ENCODE measurements at regions not wholly inside any gene's neighbourhood (a gene's known extent, or its start where the extent isn't known, plus 50 kb on each side); places are given as distances from the start of the nearest gene placed in this dataset.

DNA sequence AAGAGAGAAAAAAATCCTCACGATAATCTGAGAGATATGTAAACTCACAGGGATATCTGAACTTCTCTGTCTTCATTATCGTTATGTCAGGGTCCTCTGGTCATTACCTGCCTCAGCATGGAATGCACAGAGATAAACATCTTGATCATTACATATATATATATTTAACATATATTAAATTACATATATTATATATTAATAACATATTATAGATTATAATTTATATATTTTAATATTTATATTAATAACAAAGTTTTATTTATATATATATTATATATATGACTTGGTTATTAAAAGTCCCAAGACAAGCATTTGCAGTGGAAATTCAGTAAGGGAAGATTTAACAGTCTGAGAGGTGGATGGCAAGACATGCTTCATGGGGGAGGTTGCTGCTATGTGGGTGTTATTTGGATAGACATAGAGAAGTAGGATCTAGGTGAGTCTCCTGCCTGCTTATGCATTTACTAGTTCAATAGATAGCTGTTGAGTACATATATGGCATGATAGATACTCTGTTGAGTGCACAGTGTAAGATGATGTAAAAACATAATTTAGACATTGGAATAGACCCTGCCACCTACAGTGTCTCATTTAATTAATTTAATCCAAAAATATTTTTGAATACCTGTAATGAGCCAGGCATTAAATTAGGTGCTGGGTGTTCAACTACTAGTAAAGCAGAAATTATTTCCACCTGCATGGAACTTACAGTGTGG, 255.2 kb downstream of the RAD51AP2 start:
- H3K4me1 ChIP-seq = no peaks in the 10 kb centered on the region
- TF ChIP-seq POLR2A (IDR thresholded peaks at IDR 0.05) = no peak
- TF ChIP-seq, protein P1, sequence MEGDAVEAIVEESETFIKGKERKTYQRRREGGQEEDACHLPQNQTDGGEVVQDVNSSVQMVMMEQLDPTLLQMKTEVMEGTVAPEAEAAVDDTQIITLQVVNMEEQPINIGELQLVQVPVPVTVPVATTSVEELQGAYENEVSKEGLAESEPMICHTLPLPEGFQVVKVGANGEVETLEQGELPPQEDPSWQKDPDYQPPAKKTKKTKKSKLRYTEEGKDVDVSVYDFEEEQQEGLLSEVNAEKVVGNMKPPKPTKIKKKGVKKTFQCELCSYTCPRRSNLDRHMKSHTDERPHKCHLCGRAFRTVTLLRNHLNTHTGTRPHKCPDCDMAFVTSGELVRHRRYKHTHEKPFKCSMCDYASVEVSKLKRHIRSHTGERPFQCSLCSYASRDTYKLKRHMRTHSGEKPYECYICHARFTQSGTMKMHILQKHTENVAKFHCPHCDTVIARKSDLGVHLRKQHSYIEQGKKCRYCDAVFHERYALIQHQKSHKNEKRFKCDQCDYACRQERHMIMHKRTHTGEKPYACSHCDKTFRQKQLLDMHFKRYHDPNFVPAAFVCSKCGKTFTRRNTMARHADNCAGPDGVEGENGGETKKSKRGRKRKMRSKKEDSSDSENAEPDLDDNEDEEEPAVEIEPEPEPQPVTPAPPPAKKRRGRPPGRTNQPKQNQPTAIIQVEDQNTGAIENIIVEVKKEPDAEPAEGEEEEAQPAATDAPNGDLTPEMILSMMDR (IDR thresholded peaks at IDR 0.05) = no peak
- TF ChIP-seq POLR2AphosphoS5 (IDR thresholded peaks at IDR 0.05) = no peak
- TF ChIP-seq EP300 (IDR thresholded peaks at IDR 0.05) = no peak
- no peak overlapping the region for H3K27ac ChIP-seq
- intact Hi-C loops (cut with DNase I; ENCODE audit: low total_unique reads) = no loop called here
- H3K4me3 ChIP-seq = no peak overlapping the region
- H3K9me3 ChIP-seq = no peaks in the 10 kb centered on the region
- H3K36me3 ChIP-seq = no peaks in the 10 kb centered on the region
- no peak for DNase-seq
- no peaks in the 10 kb centered on the region for H3K27me3 ChIP-seq
- WGBS, 5 donors = 78 to 93% (median 84%) methylated on average over 2 of the region's 2 CpGs

- H3K27ac ChIP-seq = no peak overlapping the region
- H3K36me3 ChIP-seq = no peaks in the 10 kb centered on the region
- no peaks in the 10 kb centered on the region for H3K9me3 ChIP-seq
- WGBS, 5 donors = 77 to 90% (median 82%) methylated on average over 4 of the region's 4 CpGs
- H3K4me3 ChIP-seq = no peak overlapping the region
- intact Hi-C loops (cut with DNase I; ENCODE audit: low total_unique reads) = no loop called here
- no peaks in the 10 kb centered on the region for H3K27me3 ChIP-seq
- DNase-seq = no peak
- TF ChIP-seq EP300 (IDR thresholded peaks at IDR 0.05) (no peak), POLR2AphosphoS5 (IDR thresholded peaks at IDR 0.05) (no peak), POLR2A (IDR thresholded peaks at IDR 0.05) (no peak)
- TF ChIP-seq, protein P1 (IDR thresholded peaks at IDR 0.05) = no peak
- H3K4me1 ChIP-seq = no peaks in the 10 kb centered on the region
These were observed 258.6 kb downstream of the RAD51AP2 start for GRCh38 chr2:17259613-17260012.

GRCh38 chr2:17258861-17259260, 259.4 kb downstream of the RAD51AP2 start:
- Histone ChIP-seq H3K9me3 (no peaks in the 10 kb centered on the region), H3K27ac (no peak overlapping the region), H3K4me3 (no peak overlapping the region), H3K4me1 (no peaks in the 10 kb centered on the region), H3K27me3 (no peaks in the 10 kb centered on the region), H3K36me3 (no peaks in the 10 kb centered on the region)
- WGBS, 5 donors = 31 to 60% (median 46%) methylated on average over 2 of the region's 2 CpGs
- no peak for DNase-seq
- intact Hi-C loops (cut with DNase I; ENCODE audit: low total_unique reads) = no loop called here
- TF ChIP-seq EP300 (IDR thresholded peaks at IDR 0.05) (no peak), POLR2AphosphoS5 (IDR thresholded peaks at IDR 0.05) (no peak), POLR2A (IDR thresholded peaks at IDR 0.05) (no peak)
- TF ChIP-seq, protein P1 (IDR thresholded peaks at IDR 0.05) = no peak

GRCh38 chr2:17257189-17257909, 260.9 kb downstream of the RAD51AP2 start:
- WGBS, 5 donors = 57 to 72% (median 62%) methylated on average over 4 of the region's 4 CpGs
- H3K4me1 ChIP-seq = no peaks in the 10 kb centered on the region
- no peaks in the 10 kb centered on the region for H3K36me3 ChIP-seq
- TF ChIP-seq EP300 (IDR thresholded peaks at IDR 0.05) = no peak
- TF ChIP-seq POLR2AphosphoS5 (IDR thresholded peaks at IDR 0.05) = no peak
- TF ChIP-seq, protein P1 (IDR thresholded peaks at IDR 0.05) = no peak
- no peak for TF ChIP-seq POLR2A (IDR thresholded peaks at IDR 0.05)
- intact Hi-C loops (cut with DNase I; ENCODE audit: low total_unique reads) = no loop called here
- H3K9me3 ChIP-seq = no peaks in the 10 kb centered on the region
- H3K27ac ChIP-seq = no peak overlapping the region
- H3K4me3 ChIP-seq = no peak overlapping the region
- H3K27me3 ChIP-seq = no peaks in the 10 kb centered on the region
- no peak for DNase-seq

Measured in stomach (tissue), 8 donors.